ENCODE measurements at regions not wholly inside any gene's neighbourhood (a gene's known extent, or its start where the extent isn't known, plus 50 kb on each side); places are given as distances from the start of the nearest gene placed in this dataset.

DNA sequence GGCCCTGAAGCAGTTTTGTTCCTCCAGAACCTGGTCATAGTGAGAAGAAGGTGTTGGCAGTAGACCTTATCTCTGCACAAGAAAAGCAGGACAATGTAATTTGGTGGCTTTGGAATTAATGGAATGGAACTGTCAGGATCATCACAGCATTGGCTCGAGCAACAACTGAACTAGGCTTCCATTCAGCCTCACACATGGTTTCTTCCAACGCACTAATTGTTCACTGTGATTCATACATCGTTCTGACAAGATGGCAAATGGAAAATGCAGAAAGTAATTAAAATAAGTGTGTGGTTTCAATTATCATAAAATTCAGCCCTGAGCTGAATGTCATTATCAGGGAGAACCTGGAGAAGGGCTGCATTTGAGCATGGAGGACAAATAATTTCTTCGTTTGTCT lies 80.6 kb downstream of the MFSD1 start:
- H3K4me1 ChIP-seq (ENCODE audit: control insufficient read depth in 2 of 2, insufficient read depth in 2 of 2, low read length in 2 of 2): no peaks in the 10 kb centered on the region

DNA sequence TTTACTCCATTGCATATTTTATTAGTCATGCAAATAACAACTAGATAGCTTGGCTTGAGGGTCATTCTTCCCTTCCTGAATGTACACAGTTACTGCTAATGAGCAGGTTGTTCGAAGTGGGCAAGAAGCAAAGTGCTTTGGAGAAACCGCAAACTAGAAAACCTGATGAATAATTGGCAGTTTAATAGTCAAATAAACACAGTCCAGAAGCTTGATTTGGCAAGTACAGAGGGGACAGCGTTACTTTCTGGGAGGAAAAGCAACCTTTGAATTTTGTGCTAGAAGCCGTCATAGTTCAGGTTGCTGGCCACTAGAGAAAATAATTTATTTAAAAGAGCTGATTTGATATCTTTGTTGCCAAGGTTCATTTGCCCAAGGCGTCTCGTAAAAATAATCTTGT lies 94.9 kb downstream of the MFSD1 start:
- Histone ChIP-seq H3K4me3 (ENCODE audit: low read length in 2 of 2) (no peak overlapping the region), H3K27ac (ENCODE audit: low read depth in 2 of 2, low read length in 2 of 2) (no peak overlapping the region), H3K4me1 (ENCODE audit: control insufficient read depth in 2 of 2, insufficient read depth in 2 of 2, low read length in 2 of 2) (no peaks in the 10 kb centered on the region), H3K9me3 (ENCODE audit: control insufficient read depth in 2 of 2, low read length in 2 of 2) (no peaks in the 10 kb centered on the region), H3K36me3 (ENCODE audit: control insufficient read depth in 2 of 2, insufficient read depth in 2 of 2, low read length in 2 of 2) (no peaks in the 10 kb centered on the region), H3K9ac (ENCODE audit: low read depth in 1 of 2, low read length in 2 of 2) (no peak overlapping the region), H3K27me3 (ENCODE audit: control insufficient read depth in 2 of 2, insufficient read depth in 2 of 2, low read length in 2 of 2) (no peaks in the 10 kb centered on the region)

More for the DNA sequence above, 80.6 kb downstream of the MFSD1 start:
- no peaks in the 10 kb centered on the region for H3K9me3 ChIP-seq (ENCODE audit: control insufficient read depth in 2 of 2, low read length in 2 of 2)
- no peaks in the 10 kb centered on the region for H3K36me3 ChIP-seq (ENCODE audit: control insufficient read depth in 2 of 2, insufficient read depth in 2 of 2, low read length in 2 of 2)
- no peaks in the 10 kb centered on the region for H3K27me3 ChIP-seq (ENCODE audit: control insufficient read depth in 2 of 2, insufficient read depth in 2 of 2, low read length in 2 of 2)
- H3K27ac ChIP-seq (ENCODE audit: low read depth in 2 of 2, low read length in 2 of 2): no peak overlapping the region
- H3K9ac ChIP-seq (ENCODE audit: low read depth in 1 of 2, low read length in 2 of 2): no peak overlapping the region
- no peak overlapping the region for H3K4me3 ChIP-seq (ENCODE audit: low read length in 2 of 2)

DNA sequence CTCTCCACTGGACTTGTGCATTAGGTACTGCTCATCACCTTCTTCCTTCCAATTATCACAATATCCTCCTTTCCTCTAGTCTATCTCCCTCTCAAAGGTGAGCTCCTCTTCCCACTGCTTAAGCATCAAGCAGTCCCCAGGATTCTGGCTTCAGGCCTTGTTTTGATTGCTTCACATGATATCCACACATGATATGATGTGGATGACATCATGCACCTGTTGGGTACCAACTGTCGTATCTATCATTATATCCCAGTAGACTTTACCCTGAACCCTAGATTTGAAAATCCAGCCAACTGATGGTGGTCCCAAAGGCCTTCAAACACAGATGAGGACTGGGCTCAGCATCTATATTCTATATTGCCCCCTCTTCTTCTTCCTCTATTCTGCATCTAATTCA lies 104.9 kb downstream of the MFSD1 start:
- Histone ChIP-seq H3K9ac (ENCODE audit: low read depth in 1 of 2, low read length in 2 of 2) (no peak overlapping the region), H3K9me3 (ENCODE audit: control insufficient read depth in 2 of 2, low read length in 2 of 2) (no peaks in the 10 kb centered on the region), H3K36me3 (ENCODE audit: control insufficient read depth in 2 of 2, insufficient read depth in 2 of 2, low read length in 2 of 2) (no peaks in the 10 kb centered on the region)

DNA sequence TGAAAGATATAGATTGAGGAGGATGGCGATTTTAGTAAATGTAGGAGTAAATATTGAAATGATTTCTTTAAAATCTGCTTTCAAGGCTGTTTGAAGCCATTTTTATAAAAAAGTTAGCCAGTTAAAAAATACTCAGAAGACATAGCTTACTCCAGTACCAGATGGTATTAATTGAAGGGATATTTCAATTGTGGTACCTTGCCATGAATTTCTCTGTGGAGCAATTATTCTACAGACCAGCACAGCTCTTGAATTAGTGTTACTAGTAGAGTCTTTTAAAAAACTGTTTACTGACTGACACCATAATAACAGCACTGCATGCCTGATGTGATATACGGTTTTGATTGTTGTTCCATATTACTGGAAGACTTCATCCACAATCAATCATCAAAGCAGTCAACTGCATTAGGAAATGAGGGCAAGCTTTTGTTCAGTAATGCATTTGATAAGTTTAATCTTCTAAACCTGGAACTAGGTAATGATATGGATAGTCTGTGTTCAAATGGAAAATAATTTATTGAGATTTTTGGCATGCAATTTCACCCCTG lies 106.4 kb downstream of the MFSD1 start:
- H3K36me3 ChIP-seq (ENCODE audit: control insufficient read depth in 2 of 2, insufficient read depth in 2 of 2, low read length in 2 of 2): no peaks in the 10 kb centered on the region
- H3K27ac ChIP-seq (ENCODE audit: low read depth in 2 of 2, low read length in 2 of 2): no peak overlapping the region
- H3K9me3 ChIP-seq (ENCODE audit: control insufficient read depth in 2 of 2, low read length in 2 of 2): no peaks in the 10 kb centered on the region
- H3K9ac ChIP-seq (ENCODE audit: low read depth in 1 of 2, low read length in 2 of 2): no peak overlapping the region
- no peaks in the 10 kb centered on the region for H3K27me3 ChIP-seq (ENCODE audit: control insufficient read depth in 2 of 2, insufficient read depth in 2 of 2, low read length in 2 of 2)
- no peak overlapping the region for H3K4me3 ChIP-seq (ENCODE audit: low read length in 2 of 2)
- H3K4me1 ChIP-seq (ENCODE audit: control insufficient read depth in 2 of 2, insufficient read depth in 2 of 2, low read length in 2 of 2): no peaks in the 10 kb centered on the region

More for the DNA sequence above, 104.9 kb downstream of the MFSD1 start:
- no peaks in the 10 kb centered on the region for H3K4me1 ChIP-seq (ENCODE audit: control insufficient read depth in 2 of 2, insufficient read depth in 2 of 2, low read length in 2 of 2)
- H3K4me3 ChIP-seq (ENCODE audit: low read length in 2 of 2): no peak overlapping the region
- H3K27ac ChIP-seq (ENCODE audit: low read depth in 2 of 2, low read length in 2 of 2): no peak overlapping the region
- no peaks in the 10 kb centered on the region for H3K27me3 ChIP-seq (ENCODE audit: control insufficient read depth in 2 of 2, insufficient read depth in 2 of 2, low read length in 2 of 2)

DNA sequence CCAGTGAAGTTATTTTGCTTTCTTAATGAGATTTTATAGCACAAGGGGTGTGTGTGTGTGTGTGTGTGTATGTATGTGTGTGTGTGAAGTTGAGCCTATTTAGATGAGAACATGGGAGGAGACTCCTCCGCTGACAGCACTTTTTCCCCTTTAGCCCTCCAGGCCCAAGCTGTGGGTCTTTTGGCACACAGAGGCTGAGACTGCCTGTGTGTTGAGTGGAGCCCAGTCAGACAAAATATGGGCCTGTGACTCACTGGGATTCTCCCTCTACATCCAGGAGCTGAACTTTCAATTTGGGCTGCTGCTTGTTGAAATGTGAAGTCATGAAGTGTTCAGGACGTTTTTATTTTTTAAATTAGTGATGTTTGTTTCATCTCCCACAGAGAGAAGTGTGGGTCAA lies 108.0 kb downstream of the MFSD1 start:
- no peaks in the 10 kb centered on the region for H3K36me3 ChIP-seq (ENCODE audit: control insufficient read depth in 2 of 2, insufficient read depth in 2 of 2, low read length in 2 of 2)
- no peaks in the 10 kb centered on the region for H3K27me3 ChIP-seq (ENCODE audit: control insufficient read depth in 2 of 2, insufficient read depth in 2 of 2, low read length in 2 of 2)
- H3K9me3 ChIP-seq (ENCODE audit: control insufficient read depth in 2 of 2, low read length in 2 of 2): no peaks in the 10 kb centered on the region
- H3K9ac ChIP-seq (ENCODE audit: low read depth in 1 of 2, low read length in 2 of 2): no peak overlapping the region
- H3K4me3 ChIP-seq (ENCODE audit: low read length in 2 of 2): no peak overlapping the region
- H3K4me1 ChIP-seq (ENCODE audit: control insufficient read depth in 2 of 2, insufficient read depth in 2 of 2, low read length in 2 of 2): no peaks in the 10 kb centered on the region
- no peak overlapping the region for H3K27ac ChIP-seq (ENCODE audit: low read depth in 2 of 2, low read length in 2 of 2)

GRCh38 chr3:158911586-158911985 lies 109.7 kb downstream of the MFSD1 start:
- no peak overlapping the region for H3K4me3 ChIP-seq (ENCODE audit: low read length in 2 of 2)
- H3K27me3 ChIP-seq (ENCODE audit: control insufficient read depth in 2 of 2, insufficient read depth in 2 of 2, low read length in 2 of 2): no peaks in the 10 kb centered on the region
- H3K4me1 ChIP-seq (ENCODE audit: control insufficient read depth in 2 of 2, insufficient read depth in 2 of 2, low read length in 2 of 2): no peaks in the 10 kb centered on the region
- no peaks in the 10 kb centered on the region for H3K36me3 ChIP-seq (ENCODE audit: control insufficient read depth in 2 of 2, insufficient read depth in 2 of 2, low read length in 2 of 2)
- H3K9me3 ChIP-seq (ENCODE audit: control insufficient read depth in 2 of 2, low read length in 2 of 2): no peaks in the 10 kb centered on the region
- no peak overlapping the region for H3K27ac ChIP-seq (ENCODE audit: low read depth in 2 of 2, low read length in 2 of 2)
- H3K9ac ChIP-seq (ENCODE audit: low read depth in 1 of 2, low read length in 2 of 2): no peak overlapping the region

DNA sequence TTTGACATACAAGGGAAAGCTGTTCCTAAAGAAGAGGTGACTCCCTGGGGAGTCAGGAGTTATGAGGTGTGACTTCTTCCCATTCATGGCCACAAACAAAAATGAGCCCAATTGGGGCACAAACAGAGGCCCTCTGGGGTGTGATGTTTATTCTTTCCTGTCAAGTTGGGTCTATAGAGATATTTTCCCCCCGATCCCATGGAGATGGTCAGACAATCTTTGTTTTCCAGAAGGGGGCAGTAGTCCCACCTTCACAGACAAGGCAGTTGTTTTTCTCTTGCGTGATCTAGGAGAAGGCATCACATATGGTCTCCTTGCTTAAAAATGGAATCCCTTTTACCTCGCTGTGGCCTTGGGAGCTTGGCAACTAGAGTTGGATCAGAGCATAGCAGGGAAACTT lies 110.3 kb downstream of the MFSD1 start:
- H3K27ac ChIP-seq (ENCODE audit: low read depth in 2 of 2, low read length in 2 of 2): no peak overlapping the region
- no peak overlapping the region for H3K4me3 ChIP-seq (ENCODE audit: low read length in 2 of 2)
- no peaks in the 10 kb centered on the region for H3K27me3 ChIP-seq (ENCODE audit: control insufficient read depth in 2 of 2, insufficient read depth in 2 of 2, low read length in 2 of 2)
- no peaks in the 10 kb centered on the region for H3K9me3 ChIP-seq (ENCODE audit: control insufficient read depth in 2 of 2, low read length in 2 of 2)
- H3K36me3 ChIP-seq (ENCODE audit: control insufficient read depth in 2 of 2, insufficient read depth in 2 of 2, low read length in 2 of 2): no peaks in the 10 kb centered on the region
- H3K4me1 ChIP-seq (ENCODE audit: control insufficient read depth in 2 of 2, insufficient read depth in 2 of 2, low read length in 2 of 2): no peaks in the 10 kb centered on the region
- H3K9ac ChIP-seq (ENCODE audit: low read depth in 1 of 2, low read length in 2 of 2): no peak overlapping the region

GRCh38 chr3:158912621-158913020 lies 110.8 kb downstream of the MFSD1 start:
- H3K4me3 ChIP-seq (ENCODE audit: low read length in 2 of 2): no peak overlapping the region
- no peaks in the 10 kb centered on the region for H3K4me1 ChIP-seq (ENCODE audit: control insufficient read depth in 2 of 2, insufficient read depth in 2 of 2, low read length in 2 of 2)
- no peaks in the 10 kb centered on the region for H3K27me3 ChIP-seq (ENCODE audit: control insufficient read depth in 2 of 2, insufficient read depth in 2 of 2, low read length in 2 of 2)
- no peak overlapping the region for H3K9ac ChIP-seq (ENCODE audit: low read depth in 1 of 2, low read length in 2 of 2)
- H3K36me3 ChIP-seq (ENCODE audit: control insufficient read depth in 2 of 2, insufficient read depth in 2 of 2, low read length in 2 of 2): no peaks in the 10 kb centered on the region
- no peaks in the 10 kb centered on the region for H3K9me3 ChIP-seq (ENCODE audit: control insufficient read depth in 2 of 2, low read length in 2 of 2)
- no peak overlapping the region for H3K27ac ChIP-seq (ENCODE audit: low read depth in 2 of 2, low read length in 2 of 2)

- no peak overlapping the region for H3K27ac ChIP-seq (ENCODE audit: low read depth in 2 of 2, low read length in 2 of 2)
- no peaks in the 10 kb centered on the region for H3K36me3 ChIP-seq (ENCODE audit: control insufficient read depth in 2 of 2, insufficient read depth in 2 of 2, low read length in 2 of 2)
Observed at GRCh38 chr3:158916111-158916510, 114.3 kb downstream of the MFSD1 start.

GRCh38 chr3:158918008-158918407 lies 116.2 kb downstream of the MFSD1 start:
- no peaks in the 10 kb centered on the region for H3K9me3 ChIP-seq (ENCODE audit: control insufficient read depth in 2 of 2, low read length in 2 of 2)
- H3K27me3 ChIP-seq (ENCODE audit: control insufficient read depth in 2 of 2, insufficient read depth in 2 of 2, low read length in 2 of 2): no peaks in the 10 kb centered on the region
- no peak overlapping the region for H3K4me3 ChIP-seq (ENCODE audit: low read length in 2 of 2)
- no peak overlapping the region for H3K9ac ChIP-seq (ENCODE audit: low read depth in 1 of 2, low read length in 2 of 2)
- no peak overlapping the region for H3K27ac ChIP-seq (ENCODE audit: low read depth in 2 of 2, low read length in 2 of 2)
- no peaks in the 10 kb centered on the region for H3K4me1 ChIP-seq (ENCODE audit: control insufficient read depth in 2 of 2, insufficient read depth in 2 of 2, low read length in 2 of 2)
- H3K36me3 ChIP-seq (ENCODE audit: control insufficient read depth in 2 of 2, insufficient read depth in 2 of 2, low read length in 2 of 2): no peaks in the 10 kb centered on the region

More at GRCh38 chr3:158916111-158916510, 114.3 kb downstream of the MFSD1 start:
- Histone ChIP-seq H3K4me1 (ENCODE audit: control insufficient read depth in 2 of 2, insufficient read depth in 2 of 2, low read length in 2 of 2) (no peaks in the 10 kb centered on the region), H3K9ac (ENCODE audit: low read depth in 1 of 2, low read length in 2 of 2) (no peak overlapping the region), H3K9me3 (ENCODE audit: control insufficient read depth in 2 of 2, low read length in 2 of 2) (no peaks in the 10 kb centered on the region), H3K4me3 (ENCODE audit: low read length in 2 of 2) (no peak overlapping the region), H3K27me3 (ENCODE audit: control insufficient read depth in 2 of 2, insufficient read depth in 2 of 2, low read length in 2 of 2) (no peaks in the 10 kb centered on the region)

DNA sequence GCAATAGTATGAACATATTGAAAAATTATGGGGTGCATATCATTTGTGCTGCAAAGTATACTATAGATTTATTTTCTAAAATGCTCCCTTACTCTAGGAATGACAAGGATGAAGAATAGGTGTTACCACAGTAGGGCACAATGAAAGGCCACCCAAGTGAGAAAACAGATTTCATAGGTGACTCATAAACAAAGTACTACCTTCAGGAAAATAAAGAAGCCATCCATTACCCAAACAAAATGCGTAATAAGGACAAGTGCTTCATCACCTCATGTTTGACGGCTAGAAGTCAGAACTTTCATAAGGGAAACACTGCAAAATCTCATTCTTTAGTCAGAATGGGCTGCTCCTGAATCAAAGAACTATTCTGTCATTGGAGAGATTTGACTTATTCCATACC lies 116.6 kb downstream of the MFSD1 start:
- Histone ChIP-seq H3K27ac (ENCODE audit: low read depth in 2 of 2, low read length in 2 of 2) (no peak overlapping the region), H3K9me3 (ENCODE audit: control insufficient read depth in 2 of 2, low read length in 2 of 2) (no peaks in the 10 kb centered on the region), H3K4me3 (ENCODE audit: low read length in 2 of 2) (no peak overlapping the region), H3K4me1 (ENCODE audit: control insufficient read depth in 2 of 2, insufficient read depth in 2 of 2, low read length in 2 of 2) (no peaks in the 10 kb centered on the region), H3K9ac (ENCODE audit: low read depth in 1 of 2, low read length in 2 of 2) (no peak overlapping the region), H3K27me3 (ENCODE audit: control insufficient read depth in 2 of 2, insufficient read depth in 2 of 2, low read length in 2 of 2) (no peaks in the 10 kb centered on the region), H3K36me3 (ENCODE audit: control insufficient read depth in 2 of 2, insufficient read depth in 2 of 2, low read length in 2 of 2) (no peaks in the 10 kb centered on the region)

Data from mucosa of rectum (tissue), 2 donors.